Thymus (tissue), 11 donors: ENCODE measurements at regions not wholly inside any gene's neighbourhood (a gene's known extent, or its start where the extent isn't known, plus 50 kb on each side); places are given as distances from the start of the nearest gene placed in this dataset.

ENCODE experiments used
- DNase-seq, 9 donors: peaks; one replicate each; pipeline ENCODE4 v3.0.0-alpha.2; 2013; ENCODE audit warnings: low spot score in 9 of 9, low read depth in 6 of 9, missing footprints in 1 of 9
- H3K27ac ChIP-seq, 2 donors: one replicate each; pipeline ENCODE4 v1.5.1; 2013; ENCODE audit warnings: control low read depth in 1 of 2, low read depth in 1 of 2, low read length in 1 of 2, mild to moderate bottlenecking in 1 of 2, moderate library complexity in 1 of 2
- H3K27me3 ChIP-seq, 2 donors: one replicate each; pipeline ENCODE4 v1.5.1; 2013; ENCODE audit warnings: low read length in 1 of 2; ENCODE audit not compliant: control insufficient read depth in 2 of 2, insufficient read depth in 1 of 2
- H3K36me3 ChIP-seq, 2 donors: one replicate each; pipeline ENCODE4 v1.5.1; 2013; ENCODE audit warnings: low read length in 1 of 2, mild to moderate bottlenecking in 1 of 2, moderate library complexity in 1 of 2; ENCODE audit not compliant: control insufficient read depth in 2 of 2, insufficient read depth in 2 of 2
- H3K4me1 ChIP-seq, 2 donors: one replicate each; pipeline ENCODE4 v1.5.1; 2013; ENCODE audit warnings: low read length in 2 of 2; ENCODE audit not compliant: control insufficient read depth in 2 of 2, insufficient read depth in 2 of 2
- H3K4me3 ChIP-seq, 2 donors: one replicate each; pipeline ENCODE4 v1.5.1; 2013; ENCODE audit warnings: low read length in 2 of 2, control low read depth in 1 of 2, mild to moderate bottlenecking in 1 of 2
- H3K9me3 ChIP-seq, 2 donors: one replicate each; pipeline ENCODE4 v1.5.1; 2013; ENCODE audit warnings: low read length in 1 of 2, mild to moderate bottlenecking in 1 of 2; ENCODE audit not compliant: control insufficient read depth in 2 of 2, insufficient read depth in 1 of 2
- WGBS: extraction: QIAGEN DNeasy Blood & Tissue Kit; methylation state at CpG from one replicate; pipeline ENCODE4 v1.1.7; 2013; 5-methylcytosine and 5-hydroxymethylcytosine counted together
- donor health status: healthy.

- H3K9me3 ChIP-seq = no peaks in the 10 kb centered on the region
- H3K4me3 ChIP-seq = no peak overlapping the region
- H3K27me3 ChIP-seq = peaks cover 14 to 22% of the 10 kb centered on the region in 2 donors
- no peaks in the 10 kb centered on the region for H3K4me1 ChIP-seq
- 91% methylated on average over 2 of the region's 2 CpGs for WGBS
- no peak overlapping the region for H3K27ac ChIP-seq
- DNase-seq = no peak
- no peaks in the 10 kb centered on the region for H3K36me3 ChIP-seq
Measured at GRCh38 chr10:94282369-94282768, 80.4 kb downstream of the NOC3L start.
